GM21515 (cell line): ENCODE measurements at regions not wholly inside any gene's neighbourhood (a gene's known extent, or its start where the extent isn't known, plus 50 kb on each side); places are given as distances from the start of the nearest gene placed in this dataset.
"Not testable (repeated sequence)": the region's sequence is repeated elsewhere in the genome, so short reads cannot be mapped to it uniquely, and the experiment has no call there.

Experiments
- ATAC-seq: cut with Tn5 transposase; IDR thresholded peaks from one replicate; pipeline ENCODE4 v1.9.1; 2021; ENCODE audit not compliant: unreplicated experiment

DNA sequence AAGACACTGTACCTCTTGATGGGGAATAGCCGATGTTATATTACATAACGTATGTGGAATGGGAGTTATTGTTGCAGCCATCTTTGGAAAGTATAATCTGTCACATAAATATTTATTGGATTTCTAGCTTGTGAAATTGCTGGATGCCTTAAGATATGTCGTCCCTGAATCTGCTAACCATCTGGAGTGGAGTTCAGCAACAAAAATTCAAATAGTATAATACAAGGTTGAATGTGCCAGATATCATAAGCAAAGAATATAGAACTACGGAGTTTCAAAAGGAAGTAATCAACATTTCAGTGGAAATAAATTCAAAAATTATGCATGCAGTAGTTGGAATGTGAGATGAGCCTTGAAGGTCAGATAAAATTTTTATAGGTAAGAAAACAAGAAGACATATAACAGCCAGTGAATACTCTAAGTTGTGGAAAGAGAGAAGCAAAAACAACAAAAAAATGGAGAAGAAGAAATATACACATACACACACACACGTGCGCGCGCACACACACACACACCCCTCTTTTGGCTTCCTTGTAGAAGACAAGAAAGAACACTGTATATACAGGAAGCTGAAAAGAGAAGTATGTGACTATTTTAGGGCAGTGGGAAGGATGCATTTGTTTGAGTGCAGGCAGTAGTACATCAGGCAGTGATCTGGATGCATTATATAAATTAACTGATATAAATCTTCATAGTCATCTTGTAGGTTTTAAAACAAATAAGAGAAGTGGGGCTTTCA, 516.7 kb downstream of the KCNT2 start:
- ATAC-seq = no peak

- ATAC-seq = no peak
Measured at GRCh38 chr1:196090226-196090625, 518.0 kb downstream of the KCNT2 start.

DNA sequence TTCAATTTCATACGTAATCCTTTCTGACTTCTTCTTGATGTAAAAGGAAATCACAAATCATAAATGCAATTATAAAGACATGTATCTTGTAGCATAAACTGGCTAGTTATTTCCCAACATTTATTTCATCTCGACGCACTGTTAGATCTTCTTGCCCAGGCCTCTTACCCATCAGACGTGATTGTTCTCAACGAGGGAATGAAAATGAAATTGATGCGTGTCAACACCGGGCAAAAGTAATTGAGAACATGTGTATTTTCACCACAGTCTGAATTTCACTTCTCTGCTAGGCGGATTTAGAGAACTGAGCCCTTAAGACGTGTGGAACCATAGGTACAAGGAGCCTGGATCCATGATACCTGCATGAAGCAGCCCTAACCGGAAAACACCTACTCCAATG, 519.7 kb downstream of the KCNT2 start:
- no peak for ATAC-seq

DNA sequence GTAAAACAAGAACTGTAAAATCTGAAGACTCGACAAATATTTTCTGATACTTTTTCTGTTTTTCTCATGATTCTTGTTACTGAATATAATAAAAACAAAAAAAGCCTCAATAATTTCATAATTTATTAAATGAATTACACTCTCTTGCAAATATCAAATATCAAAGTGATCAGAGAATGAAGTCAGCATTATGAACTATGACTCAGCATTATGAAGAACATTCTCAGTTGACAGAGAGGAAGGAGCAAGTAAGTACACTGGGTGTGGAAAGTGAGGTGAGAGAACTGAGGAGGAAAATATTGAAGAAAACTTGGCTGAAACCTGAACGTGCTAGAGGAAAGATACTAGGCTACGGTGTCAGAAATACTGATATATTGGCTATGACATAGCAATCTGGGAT, 529.5 kb downstream of the KCNT2 start:
- ATAC-seq = no peak

GRCh38 chr1:196075621-196076020, 532.6 kb downstream of the KCNT2 start:
- no peak for ATAC-seq

GRCh38 chr1:196074182-196074581, 534.1 kb downstream of the KCNT2 start:
- no peak for ATAC-seq

DNA sequence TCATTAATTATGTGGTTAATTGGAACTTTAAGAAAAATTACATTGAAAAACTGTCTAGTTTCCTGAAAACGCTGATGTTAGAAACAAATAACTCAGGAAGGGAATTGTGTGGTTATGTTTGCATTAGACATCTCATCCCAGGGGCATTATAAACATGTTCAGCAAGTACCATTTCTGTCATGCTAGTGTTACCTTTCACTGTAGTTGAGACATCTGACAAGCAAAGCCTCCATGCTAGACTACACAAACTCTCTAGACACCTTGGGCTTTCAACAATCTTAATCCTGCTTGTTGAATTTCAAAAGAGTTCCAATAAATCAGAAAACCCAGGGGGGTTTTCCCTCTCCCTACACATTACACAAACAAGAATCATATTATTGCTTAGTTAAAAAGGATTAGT, 536.8 kb downstream of the KCNT2 start:
- no peak for ATAC-seq

GRCh38 chr1:196070940-196071339, 537.3 kb downstream of the KCNT2 start:
- no peak for ATAC-seq

- no peak for ATAC-seq
Measured at GRCh38 chr1:196063952-196064351, 544.3 kb downstream of the KCNT2 start.

GRCh38 chr1:196063294-196063693, 544.9 kb downstream of the KCNT2 start:
- ATAC-seq = no peak

DNA sequence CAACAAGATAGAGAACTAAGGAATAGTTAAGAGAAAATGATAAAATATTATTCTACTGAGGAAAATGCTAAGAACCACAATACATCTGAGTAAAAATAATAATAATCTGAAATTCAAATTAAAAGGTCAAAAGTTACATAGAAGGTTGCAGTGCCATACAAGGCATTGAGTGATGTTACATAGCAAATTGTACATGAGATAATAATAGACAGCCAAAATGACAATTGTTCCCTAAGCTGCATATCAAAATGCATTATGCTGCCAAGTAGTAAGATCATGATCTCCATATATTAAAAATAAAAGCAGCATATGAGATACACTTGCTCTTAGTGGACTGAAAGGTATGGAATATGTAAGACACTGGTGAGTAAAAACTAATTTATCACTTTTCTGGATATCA, 547.7 kb downstream of the KCNT2 start:
- no peak for ATAC-seq

DNA sequence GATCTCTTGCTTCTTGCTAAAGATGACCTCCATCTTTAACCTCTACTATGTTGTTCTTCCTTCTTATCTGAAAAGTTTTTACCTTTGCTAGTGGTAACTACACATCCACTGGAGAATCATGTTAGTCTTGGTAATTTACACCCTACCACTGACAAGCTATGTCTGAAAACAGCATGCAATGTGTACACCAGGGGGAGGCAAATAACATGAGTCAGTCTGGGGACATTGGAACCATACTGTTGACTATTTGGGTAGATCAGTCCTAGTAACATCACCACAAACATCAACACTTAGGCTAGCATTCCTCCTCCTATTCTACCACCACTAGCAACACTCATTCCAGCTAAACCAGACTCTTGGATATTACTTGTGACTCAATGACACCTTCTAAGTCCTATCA, 549.0 kb downstream of the KCNT2 start:
- ATAC-seq = no peak

GRCh38 chr1:196056966-196057365, 551.3 kb downstream of the KCNT2 start:
- no peak for ATAC-seq

DNA sequence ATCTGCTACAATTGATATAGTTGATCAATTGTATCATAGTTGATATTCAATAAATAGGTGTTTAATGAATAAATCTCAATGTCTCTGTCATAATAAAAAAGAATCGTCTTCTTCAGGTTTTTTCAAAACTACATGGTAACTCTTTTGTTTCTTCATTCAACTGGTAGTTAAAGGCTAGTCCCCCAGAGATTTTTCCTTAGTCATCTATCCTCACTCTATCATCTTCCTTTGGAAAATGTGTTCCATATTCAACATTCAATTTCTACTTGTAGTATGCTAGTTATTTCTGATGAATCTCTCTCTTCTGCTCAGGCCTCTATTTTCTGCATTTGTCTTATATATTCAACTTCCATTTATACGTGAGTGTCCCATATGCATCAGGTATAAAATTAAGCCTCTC, 558.8 kb downstream of the KCNT2 start:
- ATAC-seq = no peak

GRCh38 chr1:196043268-196043667, 565.0 kb downstream of the KCNT2 start:
- no peak for ATAC-seq

DNA sequence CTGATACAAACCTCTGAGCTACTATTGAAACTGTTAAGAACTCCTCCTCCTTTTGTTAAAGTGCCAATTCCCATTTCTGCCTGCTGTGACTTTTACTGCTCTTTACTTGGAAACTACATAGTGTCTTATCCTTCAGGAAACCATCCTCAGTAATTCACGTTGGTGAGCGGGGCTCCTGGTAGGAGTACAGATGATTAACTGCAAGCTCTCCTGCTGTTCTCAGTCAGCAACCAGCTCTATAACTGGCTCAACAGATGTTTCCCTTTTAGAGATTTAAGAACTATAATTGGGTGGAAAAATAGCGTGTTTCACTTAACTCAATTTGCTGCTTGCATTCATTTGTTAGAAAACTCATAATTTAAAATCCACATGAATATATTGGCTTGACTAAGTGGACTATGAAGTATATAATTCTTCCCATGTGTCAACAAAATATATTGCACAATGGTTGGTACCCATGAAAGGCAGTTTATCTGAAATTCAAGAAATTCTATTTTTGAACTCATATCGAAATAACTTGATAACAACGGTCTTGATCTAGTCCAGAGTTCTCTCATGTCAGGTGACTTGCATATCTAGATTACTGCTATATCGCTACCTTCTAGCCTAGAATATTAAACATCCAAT, 574.0 kb downstream of the KCNT2 start:
- no peak for ATAC-seq

DNA sequence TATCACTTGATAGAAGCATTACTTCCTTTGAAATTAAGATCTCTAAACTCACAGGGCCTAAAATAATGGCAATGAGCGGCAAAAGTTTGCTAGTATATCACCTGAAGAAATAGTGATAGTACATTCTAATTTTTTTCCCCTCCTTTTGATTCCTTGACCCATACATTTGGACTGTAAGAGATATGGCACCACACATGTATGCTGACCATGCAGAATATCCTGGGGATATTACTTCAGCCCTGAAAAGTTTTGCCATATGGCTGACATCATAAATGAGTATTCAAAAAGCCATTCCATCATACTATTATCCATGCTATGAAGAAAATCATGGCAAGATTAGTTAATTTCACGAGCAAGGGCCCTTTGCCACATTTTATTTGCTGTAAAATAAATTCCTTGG, 576.9 kb downstream of the KCNT2 start:
- not testable (repeated sequence) for ATAC-seq

DNA sequence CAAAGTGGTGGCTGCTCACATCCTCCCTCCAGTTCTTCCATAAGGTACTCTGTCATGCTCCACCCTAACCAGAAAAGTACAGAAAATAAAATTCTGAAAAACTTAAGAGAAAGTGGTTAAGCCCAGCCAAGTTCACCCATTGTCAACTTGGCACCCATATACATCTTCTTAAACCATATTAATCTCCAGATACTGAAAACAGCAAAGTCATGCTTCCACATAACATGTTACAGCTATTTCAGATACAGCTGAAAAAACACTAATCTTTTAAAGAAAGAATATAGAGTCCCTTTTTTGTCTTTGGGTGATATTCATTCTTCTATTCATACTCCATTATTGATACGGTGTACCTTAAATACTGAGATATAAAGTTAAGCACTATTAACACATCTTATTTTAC, 577.8 kb downstream of the KCNT2 start:
- no peak for ATAC-seq

DNA sequence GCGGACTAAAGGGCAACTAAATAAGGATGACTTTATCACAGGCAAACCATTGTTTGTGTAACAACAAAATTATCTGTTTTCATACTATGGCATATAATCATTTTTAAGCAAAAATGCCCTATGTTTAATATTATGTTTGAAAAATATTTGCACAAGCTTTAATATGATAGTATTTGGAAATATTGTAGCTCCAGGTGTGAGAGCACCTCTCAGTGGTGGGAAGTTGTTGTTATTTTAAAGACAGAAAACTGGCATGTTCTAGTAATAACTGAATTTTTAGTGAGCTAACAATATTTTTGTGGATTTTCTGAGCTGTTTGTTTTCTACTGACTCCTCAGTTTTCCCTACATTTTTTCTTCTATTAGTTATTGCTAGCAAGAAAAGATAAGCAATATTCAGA, 578.8 kb downstream of the KCNT2 start:
- no peak for ATAC-seq

- no peak for ATAC-seq
Measured at GRCh38 chr1:196027127-196027526, 581.1 kb downstream of the KCNT2 start.

- not testable (repeated sequence) for ATAC-seq
Measured at GRCh38 chr1:196021174-196021573, 587.1 kb downstream of the KCNT2 start.

DNA sequence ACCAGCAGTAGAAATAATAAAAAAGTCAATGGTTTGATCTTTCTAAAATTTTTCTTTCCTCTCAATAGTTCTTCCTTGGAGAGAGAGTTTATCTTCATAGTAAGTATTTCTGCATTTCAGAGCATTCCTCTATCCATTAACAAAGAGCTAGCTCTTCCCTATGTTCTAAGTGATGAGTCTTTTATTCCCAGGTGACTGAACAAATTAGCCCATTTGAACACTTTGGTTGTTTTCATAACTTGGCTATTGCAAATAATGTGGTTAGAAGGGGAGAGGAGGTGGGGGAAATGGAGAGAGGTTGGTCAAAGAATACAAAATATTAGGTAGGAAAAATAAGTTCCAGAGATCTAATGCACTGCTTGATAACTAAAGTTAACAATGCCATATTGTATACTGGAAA, 598.9 kb downstream of the KCNT2 start:
- ATAC-seq = no peak

GRCh38 chr1:196007763-196008162, 600.5 kb downstream of the KCNT2 start:
- ATAC-seq = no peak
